H1 (cell line): ENCODE measurements at regions not wholly inside any gene's neighbourhood (a gene's known extent, or its start where the extent isn't known, plus 50 kb on each side); places are given as distances from the start of the nearest gene placed in this dataset.

Experiments
- BACH1 ChIP-seq: IDR thresholded peaks from 2 replicates; pipeline ENCODE4 v1.6.1; 2012; ENCODE audit warnings: low read length, improper control_type of control experiment
- CHD1 ChIP-seq: IDR thresholded peaks from 2 replicates; pipeline ENCODE4 v1.6.1; 2012; ENCODE audit warnings: low read depth, low read length, improper control_type of control experiment

- TF ChIP-seq CHD1 (no peak), BACH1 (no peak)
Measured at GRCh38 chrX:128931071-128931470, 592.2 kb downstream of the SMARCA1 start (continued).
